ENCODE measurements at regions not wholly inside any gene's neighbourhood (a gene's known extent, or its start where the extent isn't known, plus 50 kb on each side); places are given as distances from the start of the nearest gene placed in this dataset.

DNA sequence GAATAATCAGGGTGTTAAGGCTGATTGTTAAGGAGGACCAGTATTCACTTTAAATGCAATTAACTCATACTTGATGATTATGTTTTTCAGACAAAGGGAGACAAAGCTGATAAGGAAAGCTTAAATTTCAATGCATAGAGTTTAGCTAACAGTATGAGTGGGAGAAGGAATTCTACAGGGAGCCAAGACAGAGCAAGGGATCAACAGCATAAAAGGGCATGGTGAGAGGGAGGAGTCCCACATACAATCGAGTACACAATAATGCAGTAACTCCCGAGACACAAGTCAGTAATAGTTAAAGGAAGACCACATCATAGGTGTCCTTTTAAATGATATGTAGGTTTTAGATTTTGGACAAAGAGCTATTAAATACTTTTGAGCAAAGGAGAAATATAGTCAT lies 191.7 kb upstream of the PTPRD start:
- POLR2A ChIA-PET, result no interaction called here

DNA sequence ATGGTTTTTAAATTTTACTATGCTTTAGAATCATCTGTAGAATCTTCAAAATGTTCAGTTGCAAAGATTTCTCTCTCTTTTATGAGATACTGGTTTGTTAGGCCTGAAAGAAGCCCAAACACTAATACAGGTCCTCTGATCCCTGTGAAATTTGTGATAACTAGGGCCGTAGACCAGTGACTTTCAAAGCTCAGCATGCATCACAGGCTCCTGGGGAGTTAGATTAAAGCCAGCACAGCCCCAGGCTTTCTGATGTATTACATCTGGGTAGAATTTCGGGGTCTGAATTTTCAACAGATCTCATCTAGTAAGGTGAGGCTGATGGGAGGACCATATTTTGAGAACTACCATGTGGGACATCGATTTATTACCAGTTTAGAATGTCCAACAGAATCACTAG lies 194.1 kb upstream of the PTPRD start:
- DNase-seq (no peak), ATAC-seq (ENCODE audit: low read depth) (no peak)
- Histone ChIP-seq H2AFZ (ENCODE audit: insufficient read depth, low read depth, low read length, poor library complexity, severe bottlenecking) (no peak overlapping the region), H3K36me3 (replicated peaks in 1 of 2; ENCODE audit: control extremely low read depth in 1 of 2, control insufficient read depth in 1 of 2, extremely low read depth in 1 of 2, insufficient read depth in 2 of 2, low read length in 1 of 2) (no peaks in the 10 kb centered on the region), H3K27me3 (replicated peaks in 1 of 4; ENCODE audit: control extremely low read depth in 1 of 4, control insufficient read depth in 3 of 4, insufficient read depth in 4 of 4, low read length in 3 of 4) (no peaks in the 10 kb centered on the region), H3K9ac (ENCODE audit: low read length) (no peak overlapping the region), H3K4me1 (ENCODE audit: control insufficient read depth in 2 of 2, insufficient read depth in 2 of 2, low read length in 2 of 2) (no peaks in the 10 kb centered on the region), H3K9me3 (ENCODE audit: control extremely low read depth in 1 of 3, control insufficient read depth in 2 of 3, insufficient read depth in 1 of 3, low read length in 2 of 3) (no peaks in the 10 kb centered on the region), H3K4me3 (ENCODE audit: control extremely low read depth in 1 of 5, extremely low read depth in 1 of 5, insufficient read depth in 1 of 5, low read depth in 2 of 5, low read length in 4 of 5) (no peak overlapping the region), H3K4me2 (replicated peaks; ENCODE audit: low read depth, low read length, poor library complexity, severe bottlenecking) (no peak overlapping the region), H3K79me2 (ENCODE audit: control insufficient read depth, insufficient read depth, low read length) (no peaks in the 10 kb centered on the region), H4K20me1 (ENCODE audit: control insufficient read depth, insufficient read depth, low read length, poor library complexity, severe bottlenecking) (no peaks in the 10 kb centered on the region), H3K27ac (ENCODE audit: low read length in 2 of 2) (no peak overlapping the region)
- no peak for TF ChIP-seq EZH2 (IDR thresholded peaks at IDR 0.05; ENCODE audit: borderline replicate concordance, insufficient read depth, low read depth, low read length, poor library complexity, severe bottlenecking)
- TF ChIP-seq, protein P1, sequence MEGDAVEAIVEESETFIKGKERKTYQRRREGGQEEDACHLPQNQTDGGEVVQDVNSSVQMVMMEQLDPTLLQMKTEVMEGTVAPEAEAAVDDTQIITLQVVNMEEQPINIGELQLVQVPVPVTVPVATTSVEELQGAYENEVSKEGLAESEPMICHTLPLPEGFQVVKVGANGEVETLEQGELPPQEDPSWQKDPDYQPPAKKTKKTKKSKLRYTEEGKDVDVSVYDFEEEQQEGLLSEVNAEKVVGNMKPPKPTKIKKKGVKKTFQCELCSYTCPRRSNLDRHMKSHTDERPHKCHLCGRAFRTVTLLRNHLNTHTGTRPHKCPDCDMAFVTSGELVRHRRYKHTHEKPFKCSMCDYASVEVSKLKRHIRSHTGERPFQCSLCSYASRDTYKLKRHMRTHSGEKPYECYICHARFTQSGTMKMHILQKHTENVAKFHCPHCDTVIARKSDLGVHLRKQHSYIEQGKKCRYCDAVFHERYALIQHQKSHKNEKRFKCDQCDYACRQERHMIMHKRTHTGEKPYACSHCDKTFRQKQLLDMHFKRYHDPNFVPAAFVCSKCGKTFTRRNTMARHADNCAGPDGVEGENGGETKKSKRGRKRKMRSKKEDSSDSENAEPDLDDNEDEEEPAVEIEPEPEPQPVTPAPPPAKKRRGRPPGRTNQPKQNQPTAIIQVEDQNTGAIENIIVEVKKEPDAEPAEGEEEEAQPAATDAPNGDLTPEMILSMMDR (IDR thresholded peaks at IDR 0.05), result no peak
- ChIA-PET POLR2A (no interaction called here), CTCF (no interaction called here)
- Mint-ChIP-seq H3K9me3 (ENCODE audit: insufficient read depth) (peaks cover 3% of the 10 kb centered on the region), H3K27ac (no peak overlapping the region), H3K4me3 (no peak overlapping the region), H3K4me1 (no peaks in the 10 kb centered on the region), H3K27me3 (no peaks in the 10 kb centered on the region)
- intact Hi-C loops (cut with micrococcal nuclease), result loop anchor here (10.0 kb wide), 1 partner anchor 58 kb away; no protein-coding TSS in a partner anchor
- WGBS (ENCODE audit: insufficient coverage), result no CpG with 5 or more reads among the region's 3 CpGs

More for the DNA sequence above, 191.7 kb upstream of the PTPRD start:
- Histone ChIP-seq H4K20me1 (ENCODE audit: control insufficient read depth, insufficient read depth, low read length, poor library complexity, severe bottlenecking) (no peaks in the 10 kb centered on the region), H3K4me2 (replicated peaks; ENCODE audit: low read depth, low read length, poor library complexity, severe bottlenecking) (no peak overlapping the region), H3K36me3 (replicated peaks in 1 of 2; ENCODE audit: control extremely low read depth in 1 of 2, control insufficient read depth in 1 of 2, extremely low read depth in 1 of 2, insufficient read depth in 2 of 2, low read length in 1 of 2) (no peaks in the 10 kb centered on the region), H3K4me3 (ENCODE audit: control extremely low read depth in 1 of 5, extremely low read depth in 1 of 5, insufficient read depth in 1 of 5, low read depth in 2 of 5, low read length in 4 of 5) (no peak overlapping the region), H3K9ac (ENCODE audit: low read length) (no peak overlapping the region), H3K27me3 (replicated peaks in 1 of 4; ENCODE audit: control extremely low read depth in 1 of 4, control insufficient read depth in 3 of 4, insufficient read depth in 4 of 4, low read length in 3 of 4) (no peaks in the 10 kb centered on the region), H3K27ac (ENCODE audit: low read length in 2 of 2) (no peak overlapping the region), H3K9me3 (ENCODE audit: control extremely low read depth in 1 of 3, control insufficient read depth in 2 of 3, insufficient read depth in 1 of 3, low read length in 2 of 3) (no peaks in the 10 kb centered on the region), H3K4me1 (ENCODE audit: control insufficient read depth in 2 of 2, insufficient read depth in 2 of 2, low read length in 2 of 2) (no peaks in the 10 kb centered on the region), H3K79me2 (ENCODE audit: control insufficient read depth, insufficient read depth, low read length) (no peaks in the 10 kb centered on the region), H2AFZ (ENCODE audit: insufficient read depth, low read depth, low read length, poor library complexity, severe bottlenecking) (no peak overlapping the region)
- no peak overlapping the region for H3K27ac Mint-ChIP-seq
- DNase-seq, result no peak
- no peak overlapping the region for H3K4me3 Mint-ChIP-seq
- TF ChIP-seq, protein P1 (IDR thresholded peaks at IDR 0.05), result no peak
- TF ChIP-seq EZH2 (IDR thresholded peaks at IDR 0.05; ENCODE audit: borderline replicate concordance, insufficient read depth, low read depth, low read length, poor library complexity, severe bottlenecking), result no peak
- CTCF ChIA-PET, result no interaction called here
- no peaks in the 10 kb centered on the region for H3K9me3 Mint-ChIP-seq (ENCODE audit: insufficient read depth)
- intact Hi-C loops (cut with micrococcal nuclease), result loop anchor here (10.0 kb wide), 1 partner anchor 60 kb away; no protein-coding TSS in a partner anchor
- no peaks in the 10 kb centered on the region for H3K27me3 Mint-ChIP-seq
- 100% methylated on average over 1 of the region's 2 CpGs for WGBS (ENCODE audit: insufficient coverage)
- H3K4me1 Mint-ChIP-seq, result no peaks in the 10 kb centered on the region
- no peak for ATAC-seq (ENCODE audit: low read depth)

All from B cell (primary cell).